Activated CD4-positive, CD25-positive, alpha-beta regulatory T cell (primary cell): ENCODE measurements at regions not wholly inside any gene's neighbourhood (a gene's known extent, or its start where the extent isn't known, plus 50 kb on each side); places are given as distances from the start of the nearest gene placed in this dataset.
"Not testable (repeated sequence)": the region's sequence is repeated elsewhere in the genome, so short reads cannot be mapped to it uniquely, and the experiment has no call there.

ENCODE experiments used
- DNase-seq, 4 experiments: peaks; one replicate each; lab custom pipeline; 2025; lab: John Stamatoyannopoulos, UW

- DNase-seq = no peak
Measured at GRCh38 chr10:44008270-44008916, 359.7 kb upstream of the ZNF32 start.

GRCh38 chr10:44006771-44007170 lies 358.1 kb upstream of the ZNF32 start:
- DNase-seq = no peak

- DNase-seq = no peak
Measured at GRCh38 chr10:44005788-44006099, 357.1 kb upstream of the ZNF32 start.

- no peak for DNase-seq
Measured at GRCh38 chr10:44004913-44005787, 356.5 kb upstream of the ZNF32 start.

GRCh38 chr10:43998021-43998809 lies 349.5 kb upstream of the ZNF32 start:
- DNase-seq = no peak

- no peak for DNase-seq
Measured at GRCh38 chr10:43997330-43997729, 348.6 kb upstream of the ZNF32 start.

GRCh38 chr10:43994539-43994938 lies 345.9 kb upstream of the ZNF32 start:
- no peak for DNase-seq

GRCh38 chr10:43992816-43993215 lies 344.1 kb upstream of the ZNF32 start:
- not testable (repeated sequence) for DNase-seq

- no peak for DNase-seq
Measured at GRCh38 chr10:43986374-43986773, 337.7 kb upstream of the ZNF32 start.

GRCh38 chr10:43985941-43986340 lies 337.3 kb upstream of the ZNF32 start:
- DNase-seq = no peak

- no peak for DNase-seq
Measured at GRCh38 chr10:43983856-43984271, 335.2 kb upstream of the ZNF32 start.

- no peak for DNase-seq
Measured at GRCh38 chr10:43983405-43983804, 334.7 kb upstream of the ZNF32 start.

- no peak for DNase-seq
Measured at GRCh38 chr10:43982250-43982649, 333.6 kb upstream of the ZNF32 start.

- DNase-seq = no peak
Measured at GRCh38 chr10:43981696-43982095, 333.0 kb upstream of the ZNF32 start.

GRCh38 chr10:43981232-43981631 lies 332.6 kb upstream of the ZNF32 start:
- DNase-seq = no peak

GRCh38 chr10:43980715-43981114 lies 332.0 kb upstream of the ZNF32 start:
- DNase-seq = no peak

GRCh38 chr10:43980313-43980712 lies 331.6 kb upstream of the ZNF32 start:
- no peak for DNase-seq

- DNase-seq = no peak
Measured at GRCh38 chr10:43979551-43979950, 330.9 kb upstream of the ZNF32 start.

GRCh38 chr10:43978936-43979335 lies 330.3 kb upstream of the ZNF32 start:
- DNase-seq = no peak

- no peak for DNase-seq
Measured at GRCh38 chr10:43978091-43978490, 329.4 kb upstream of the ZNF32 start.

GRCh38 chr10:43976292-43976691 lies 327.6 kb upstream of the ZNF32 start:
- no peak for DNase-seq

- no peak for DNase-seq
Measured at GRCh38 chr10:43973801-43974200, 325.1 kb upstream of the ZNF32 start.
